KBM-7 (cell line): ENCODE measurements at regions not wholly inside any gene's neighbourhood (a gene's known extent, or its start where the extent isn't known, plus 50 kb on each side); places are given as distances from the start of the nearest gene placed in this dataset.
"Not testable (repeated sequence)": the region's sequence is repeated elsewhere in the genome, so short reads cannot be mapped to it uniquely, and the experiment has no call there.

Experiments used
- DNase-seq: peaks from one replicate; pipeline ENCODE4 v3.0.0-alpha.2; 2015
- in situ Hi-C: fragments of 300-500 bp; cut with MboI; formaldehyde crosslinking; loops from 2 replicates; pipeline ENCODE4 v1.14.3; 2020; ENCODE audit warnings: low sequenced_read_pairs, low pct_unique_long_range_greater_than_20kb, mixed read lengths

- no peak for DNase-seq
- in situ Hi-C loops: no loop called here
These were observed 508.3 kb downstream of the DMRTA1 start for GRCh38 chr9:22954964-22955363.

GRCh38 chr9:22969350-22969979 is 522.8 kb downstream of the DMRTA1 start:
- no peak for DNase-seq
- in situ Hi-C loops: no loop called here

- in situ Hi-C loops: no loop called here
- DNase-seq: no peak
These were observed 523.9 kb downstream of the DMRTA1 start for GRCh38 chr9:22970434-22970975.

- no peak for DNase-seq
- in situ Hi-C loops: no loop called here
These were observed 529.3 kb downstream of the DMRTA1 start for GRCh38 chr9:22975951-22976350.

GRCh38 chr9:22976454-22976853 is 529.8 kb downstream of the DMRTA1 start:
- in situ Hi-C loops: no loop called here
- no peak for DNase-seq

GRCh38 chr9:22980429-22980828 is 533.8 kb downstream of the DMRTA1 start:
- DNase-seq, in situ Hi-C loops: not testable (repeated sequence)

GRCh38 chr9:22986556-22986955 is 539.9 kb downstream of the DMRTA1 start:
- no peak for DNase-seq
- in situ Hi-C loops: no loop called here

- in situ Hi-C loops: no loop called here
- no peak for DNase-seq
These were observed 543.7 kb downstream of the DMRTA1 start for GRCh38 chr9:22990349-22990748.

GRCh38 chr9:22992780-22993179 is 546.2 kb downstream of the DMRTA1 start:
- DNase-seq: no peak
- in situ Hi-C loops: no loop called here

GRCh38 chr9:22997923-22998322 is 551.3 kb downstream of the DMRTA1 start:
- in situ Hi-C loops: no loop called here

GRCh38 chr9:23005156-23005555 is 558.5 kb downstream of the DMRTA1 start:
- in situ Hi-C loops: no loop called here
- DNase-seq: no peak

More at GRCh38 chr9:22997923-22998322, 551.3 kb downstream of the DMRTA1 start:
- no peak for DNase-seq

GRCh38 chr9:23006127-23006526 is 559.5 kb downstream of the DMRTA1 start:
- no peak for DNase-seq
- in situ Hi-C loops: no loop called here

- in situ Hi-C loops: no loop called here
- DNase-seq: no peak
These were observed 565.0 kb downstream of the DMRTA1 start for GRCh38 chr9:23011669-23012068.

GRCh38 chr9:23015557-23015956 is 568.9 kb downstream of the DMRTA1 start:
- DNase-seq: no peak
- in situ Hi-C loops: no loop called here

GRCh38 chr9:23036416-23036815 is 589.8 kb downstream of the DMRTA1 start:
- no peak for DNase-seq
- in situ Hi-C loops: no loop called here

GRCh38 chr9:23039402-23039801 is 592.8 kb downstream of the DMRTA1 start:
- in situ Hi-C loops: no loop called here
- no peak for DNase-seq

- in situ Hi-C loops: no loop called here
- DNase-seq: no peak
These were observed 594.8 kb downstream of the DMRTA1 start for GRCh38 chr9:23041466-23041865.

GRCh38 chr9:23044549-23044948 is 597.9 kb downstream of the DMRTA1 start:
- in situ Hi-C loops: no loop called here
- no peak for DNase-seq

GRCh38 chr9:23046026-23046425 is 599.4 kb downstream of the DMRTA1 start:
- in situ Hi-C loops: not testable (repeated sequence)

GRCh38 chr9:23050548-23050947 is 603.9 kb downstream of the DMRTA1 start:
- in situ Hi-C loops: no loop called here
- DNase-seq: no peak

More at GRCh38 chr9:23046026-23046425, 599.4 kb downstream of the DMRTA1 start:
- DNase-seq: not testable (repeated sequence)

- in situ Hi-C loops: no loop called here
- DNase-seq: no peak
These were observed 626.5 kb downstream of the DMRTA1 start for GRCh38 chr9:23073136-23073535.
